Left forelimb (tissue), 1 donor: ENCODE measurements at regions not wholly inside any gene's neighbourhood (a gene's known extent, or its start where the extent isn't known, plus 50 kb on each side); places are given as distances from the start of the nearest gene placed in this dataset.
"Not testable (repeated sequence)": the region's sequence is repeated elsewhere in the genome, so short reads cannot be mapped to it uniquely, and the experiment has no call there.

Source experiments
- DNase-seq: peaks from one replicate; pipeline ENCODE4 v3.0.0-alpha.2; 2018; ENCODE audit warnings: low spot score

DNA sequence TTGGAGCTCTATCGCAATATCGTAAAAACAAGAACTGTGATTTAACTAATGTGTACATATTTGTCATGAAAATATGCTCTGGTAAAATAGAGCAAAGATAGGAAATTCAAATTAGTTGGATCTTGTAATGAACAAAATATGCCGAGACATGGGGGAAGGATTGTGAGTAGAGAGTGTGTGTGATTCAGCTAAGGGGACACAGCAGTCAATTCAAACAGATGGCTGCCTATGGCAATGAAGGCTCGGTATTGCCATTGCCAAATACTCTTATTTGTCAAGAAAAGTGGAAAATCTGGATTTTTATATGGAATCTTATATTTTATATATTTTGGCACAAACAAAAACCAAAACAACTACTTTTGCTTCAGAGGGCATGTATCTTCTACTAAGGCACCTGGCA, 227.3 kb upstream of the BCHE start:
- no peak for DNase-seq

DNA sequence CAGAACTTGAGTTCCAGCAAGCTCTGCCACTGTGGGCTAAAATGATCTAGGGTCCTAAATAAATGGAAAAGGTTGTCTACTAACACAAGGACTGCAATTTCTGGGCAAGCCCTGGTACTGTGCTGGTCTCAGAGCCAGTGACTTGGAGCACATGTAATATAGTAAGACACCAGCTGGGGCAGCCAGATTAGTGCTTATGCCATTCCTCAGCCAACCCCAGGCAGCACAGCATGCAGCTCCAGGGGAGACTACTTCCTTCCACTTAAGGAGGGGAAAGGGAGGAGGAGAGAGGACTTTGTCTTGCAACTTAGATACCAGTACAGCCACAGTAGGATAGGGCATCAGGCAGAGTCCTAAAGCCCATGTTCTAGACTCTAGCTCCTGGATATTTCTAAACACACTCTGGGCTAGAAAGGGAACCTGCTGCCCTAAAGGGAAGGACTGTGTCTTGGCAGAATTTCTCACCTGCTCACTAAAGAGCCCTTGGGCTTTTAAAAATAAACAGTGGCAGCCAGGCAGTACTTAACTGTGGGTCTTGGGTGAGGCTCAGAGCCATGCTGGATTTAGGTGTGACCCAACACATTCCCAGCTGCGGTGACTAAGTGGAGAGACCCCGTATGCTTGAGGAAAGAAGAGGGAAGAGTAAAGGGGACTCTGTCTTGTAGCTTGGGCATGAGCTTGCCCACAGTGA, 223.7 kb upstream of the BCHE start:
- DNase-seq, result no peak

DNA sequence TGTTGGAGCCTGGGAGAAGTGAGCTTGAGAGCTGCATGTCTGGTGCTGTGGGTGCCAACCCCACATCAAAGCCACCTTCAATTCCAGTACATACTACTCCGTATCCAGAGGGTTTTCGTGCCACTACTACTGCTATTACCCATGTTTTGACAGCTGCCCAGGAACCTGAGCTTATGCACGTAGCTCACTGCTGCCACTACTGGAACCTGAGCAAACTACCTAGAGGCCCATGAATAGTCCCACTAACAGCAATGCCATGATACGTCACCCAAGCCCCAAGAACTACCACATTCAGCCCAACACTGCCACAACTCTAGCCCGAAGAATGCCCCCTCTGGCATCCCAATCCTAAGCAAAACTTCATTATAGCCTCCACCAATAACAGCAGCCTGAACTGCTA, 215.2 kb upstream of the BCHE start:
- DNase-seq, result no peak

DNA sequence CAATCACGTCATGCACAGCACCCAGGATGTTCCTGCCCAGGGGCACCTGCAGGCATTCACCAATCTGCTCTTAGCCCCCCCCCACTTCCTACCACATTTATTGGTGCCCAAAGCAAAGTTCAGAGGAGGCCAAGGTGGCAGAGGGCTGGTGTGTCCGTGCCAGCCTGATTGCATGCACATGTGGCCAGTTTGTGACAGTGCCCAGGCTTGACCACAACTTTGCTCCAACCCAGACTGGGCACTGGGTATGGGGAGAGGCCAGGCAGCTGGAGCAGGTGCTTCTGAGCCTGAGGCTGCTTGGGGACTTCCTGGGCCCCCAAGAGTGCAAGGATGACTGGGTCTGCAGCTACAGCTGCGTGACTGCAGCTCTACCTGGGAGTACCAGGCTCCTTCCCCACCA, 192.3 kb upstream of the BCHE start:
- no peak for DNase-seq

DNA sequence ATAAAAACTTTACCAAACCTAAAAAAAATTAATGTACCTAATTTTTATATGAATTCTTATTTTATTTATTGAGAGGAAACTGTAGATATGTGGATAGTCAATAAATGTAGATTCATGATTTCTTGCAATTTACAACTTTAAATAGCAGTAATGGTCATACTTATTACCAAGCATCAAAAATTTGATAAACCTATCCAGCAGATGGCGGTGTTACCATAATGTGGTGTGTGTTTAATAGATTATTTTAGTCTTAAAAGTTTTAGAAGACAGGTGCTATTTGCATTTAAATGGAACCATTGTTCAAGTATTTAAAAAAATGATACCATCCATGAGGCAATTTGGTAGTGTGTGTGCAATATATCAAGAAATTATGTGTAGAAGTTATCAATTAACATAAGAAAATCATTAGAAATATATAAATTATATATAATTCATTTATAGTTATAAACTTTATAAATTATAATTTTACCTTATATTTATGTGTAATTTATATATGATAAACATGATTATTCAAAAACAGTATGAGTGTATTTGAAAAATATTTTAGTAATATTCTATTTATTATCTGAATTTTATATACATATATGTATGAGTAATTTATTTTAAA, 176.0 kb upstream of the BCHE start:
- DNase-seq, result no peak

DNA sequence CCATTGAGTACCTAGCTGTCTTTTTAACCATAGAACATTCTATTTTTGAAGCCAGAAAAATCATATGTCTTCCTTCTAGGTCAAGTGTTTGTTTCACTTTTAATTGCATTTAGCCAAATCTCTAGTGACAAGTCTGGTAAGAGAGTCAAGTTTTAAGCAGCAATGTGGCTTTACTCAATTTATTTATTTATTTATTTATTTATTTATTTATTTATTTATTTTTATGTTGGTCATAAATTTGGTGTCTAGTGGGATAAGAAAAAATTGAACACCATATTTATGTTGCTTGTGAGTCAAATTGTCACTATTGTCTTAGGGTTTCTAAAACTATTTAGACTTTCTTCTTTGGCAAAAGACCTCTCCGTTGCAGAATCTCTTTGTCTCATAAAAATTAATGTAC, 174.5 kb upstream of the BCHE start:
- no peak for DNase-seq

DNA sequence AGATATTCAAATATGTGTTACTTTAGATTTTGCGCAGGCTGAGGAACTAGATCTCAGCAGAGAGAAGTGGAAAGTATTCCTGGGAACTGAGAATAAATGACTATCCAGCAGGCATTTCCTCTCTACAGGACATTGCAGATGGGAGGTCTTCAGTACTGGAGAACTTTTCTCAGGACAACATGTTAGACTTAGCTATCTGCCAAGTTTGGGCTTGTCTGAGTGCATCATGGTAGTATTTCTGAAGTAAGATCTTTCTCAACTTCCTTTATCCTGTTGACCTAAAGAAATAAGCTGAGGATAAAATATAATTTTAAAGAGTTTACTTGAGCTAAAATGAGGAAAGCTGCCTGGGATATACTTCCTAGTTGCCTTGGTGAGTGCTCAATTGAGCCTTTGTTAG, 167.9 kb upstream of the BCHE start:
- no peak for DNase-seq

DNA sequence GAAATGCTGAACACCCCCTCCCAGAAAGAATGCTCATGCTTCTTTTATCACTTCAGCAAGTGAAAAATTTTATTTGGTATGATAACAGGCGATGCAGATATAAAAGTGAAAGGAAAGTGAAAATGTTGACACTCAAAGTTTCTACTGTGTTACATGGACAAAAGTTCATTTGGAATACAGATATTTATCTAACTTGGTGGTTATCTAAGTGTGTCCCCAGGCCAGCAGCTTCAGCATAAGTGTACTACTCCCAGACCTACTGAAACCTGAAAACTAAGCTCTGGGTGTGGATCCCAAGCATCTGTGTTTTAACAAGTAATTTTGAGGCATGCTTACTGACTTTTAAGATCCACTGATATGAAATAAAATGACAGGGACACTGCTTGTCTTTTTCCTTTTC, 157.1 kb upstream of the BCHE start:
- DNase-seq, result no peak

DNA sequence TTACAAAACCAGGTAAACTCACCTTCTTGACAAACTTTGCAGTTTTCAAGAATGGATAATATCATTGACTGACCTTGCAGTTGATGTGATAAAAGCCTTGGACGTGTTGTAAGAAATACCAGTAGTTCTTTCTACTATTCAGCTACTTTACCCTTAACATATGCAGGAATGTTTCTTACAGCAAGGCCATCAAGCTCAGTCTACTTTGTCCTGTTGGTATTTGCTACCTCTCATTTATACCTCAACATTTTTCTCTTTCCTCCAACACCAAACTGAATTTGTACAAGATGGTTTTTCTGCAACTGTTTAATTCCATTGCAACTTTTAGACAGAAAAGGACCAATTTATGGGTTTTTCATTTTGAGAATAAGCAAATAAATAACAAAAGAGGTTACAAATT, 147.4 kb upstream of the BCHE start:
- no peak for DNase-seq

DNA sequence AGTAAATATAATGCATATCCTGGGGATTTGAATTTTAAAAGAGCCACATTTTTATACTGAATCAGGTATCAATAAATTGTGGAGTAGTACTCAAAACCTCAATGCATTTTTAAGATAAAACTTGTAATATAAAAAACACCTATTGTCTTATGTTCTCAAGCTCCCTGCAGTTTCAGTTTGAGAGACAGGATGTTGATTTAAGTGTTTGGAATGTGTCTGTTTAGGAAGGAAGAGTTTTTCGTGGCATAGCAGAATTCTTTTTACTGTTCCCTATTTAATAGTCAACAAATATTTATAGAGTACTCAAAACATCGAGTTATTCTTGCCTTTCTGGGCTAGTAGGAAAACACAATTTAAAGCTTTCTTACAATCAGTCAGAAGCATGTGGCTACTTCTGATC, 146.1 kb upstream of the BCHE start:
- no peak for DNase-seq

DNA sequence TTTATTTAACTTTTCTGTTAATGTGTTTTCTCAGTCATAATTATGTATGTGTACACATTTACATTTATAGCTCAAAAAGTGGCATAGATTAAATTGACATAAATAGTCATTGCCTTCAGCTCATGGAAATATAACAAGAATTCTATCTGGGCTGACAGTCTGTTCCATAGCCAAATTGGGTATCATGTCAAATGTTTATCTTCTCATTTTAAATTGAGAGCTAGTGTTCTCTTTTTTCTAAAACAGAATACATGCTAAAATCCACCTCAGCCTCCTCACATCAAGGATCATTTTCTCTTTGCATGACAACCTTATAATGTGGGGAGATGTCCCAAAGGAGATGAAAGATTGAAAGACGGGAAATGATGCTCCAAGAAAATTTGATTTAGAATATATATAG, 144.1 kb upstream of the BCHE start:
- DNase-seq, result no peak

DNA sequence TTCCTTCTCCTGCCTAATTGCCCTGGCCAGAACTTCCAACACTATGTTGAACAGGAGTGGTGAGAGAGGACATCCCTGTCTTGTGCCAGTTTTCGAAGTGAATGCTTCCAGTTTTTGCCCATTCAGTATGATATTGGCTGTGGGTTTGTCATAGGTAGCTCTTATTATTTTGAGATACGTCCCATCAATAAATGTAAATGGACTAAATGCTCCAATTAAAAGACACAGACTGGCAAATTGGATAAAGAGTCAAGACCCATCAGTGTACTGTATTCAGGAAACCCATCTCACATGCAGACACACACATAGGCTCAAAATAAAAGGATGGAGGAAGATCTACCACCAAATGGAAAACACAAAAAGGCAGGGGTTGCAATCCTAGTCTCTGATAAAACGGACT, 123.6 kb upstream of the BCHE start:
- not testable (repeated sequence) for DNase-seq

DNA sequence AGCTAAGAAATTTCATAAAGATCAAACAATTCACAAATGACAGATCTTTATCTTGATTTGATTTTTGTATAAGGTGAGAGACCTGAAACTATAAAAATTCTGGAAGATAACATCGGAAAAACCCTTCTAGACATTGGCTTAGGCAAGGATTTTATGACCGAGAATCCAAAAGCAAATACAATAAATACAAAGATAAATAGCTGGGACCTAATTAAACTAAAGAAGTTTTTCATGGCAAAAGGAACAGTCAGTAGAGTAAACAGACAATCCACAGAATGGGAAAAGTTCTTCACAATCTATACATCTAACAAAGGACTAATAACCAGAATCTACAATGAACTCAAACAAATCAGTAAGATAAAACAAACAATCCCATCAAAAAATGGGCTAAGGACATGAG, 116.9 kb upstream of the BCHE start:
- DNase-seq, result no peak

DNA sequence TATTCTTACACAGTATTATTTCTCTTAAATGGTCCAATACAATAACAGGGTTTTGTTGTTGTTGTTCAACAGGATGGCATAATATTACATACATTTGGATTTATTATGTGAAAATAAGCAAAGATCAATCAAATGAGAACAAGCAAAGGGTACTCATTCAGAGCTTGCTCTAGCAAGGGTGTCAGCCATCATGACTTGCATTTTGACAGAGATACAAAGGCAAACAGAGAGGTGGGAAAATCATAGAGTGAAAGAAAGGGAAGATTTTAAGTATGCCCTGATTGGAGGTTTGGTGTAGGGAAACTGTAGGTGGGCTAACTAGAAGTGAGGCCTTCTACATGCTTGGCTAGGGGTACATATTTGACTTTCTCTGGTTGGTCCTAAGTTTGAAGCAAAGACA, 109.1 kb upstream of the BCHE start:
- DNase-seq, result no peak

DNA sequence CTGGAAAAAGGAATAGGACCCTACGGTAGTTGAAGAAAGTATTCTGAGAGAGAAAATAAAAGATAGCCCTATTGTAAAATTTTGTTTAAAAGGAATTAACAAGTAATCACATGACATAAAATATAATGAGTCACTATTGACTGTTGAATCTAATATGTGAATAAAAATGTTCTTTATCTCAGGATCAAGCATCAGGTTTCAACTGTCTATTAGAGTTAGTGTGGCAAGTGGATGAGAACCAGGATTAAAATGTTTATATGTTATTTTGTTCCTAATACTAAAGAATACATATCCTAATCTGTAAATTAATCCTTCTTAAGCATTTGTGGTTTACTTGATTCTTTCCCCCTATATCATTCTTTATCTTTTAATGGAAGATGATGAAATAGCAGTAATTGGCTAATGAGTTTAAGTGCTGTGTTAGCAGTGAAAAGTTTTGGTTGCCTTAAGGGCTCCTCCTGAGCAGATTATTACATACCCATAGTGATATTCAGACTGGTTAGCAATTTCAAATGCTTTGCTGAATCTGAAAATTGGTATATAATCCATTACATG, 101.8 kb upstream of the BCHE start:
- DNase-seq, result no peak

DNA sequence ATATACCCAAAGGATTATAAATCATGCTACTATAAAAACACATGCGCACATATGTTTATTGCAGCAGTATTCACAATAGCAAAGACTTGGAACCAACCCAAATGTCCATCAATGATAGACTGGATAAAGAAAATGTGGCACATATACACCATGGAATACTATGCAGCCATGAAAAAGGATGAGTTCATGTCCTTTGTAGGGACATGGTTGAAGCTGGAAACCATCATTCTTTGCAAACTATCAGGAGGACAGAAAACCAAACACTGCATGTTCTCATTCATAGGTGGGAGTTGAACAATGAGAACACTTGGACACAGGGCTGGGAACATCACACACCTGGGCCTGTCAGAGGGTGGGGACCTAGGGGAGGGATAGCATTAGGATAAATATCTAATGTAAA, 98.9 kb upstream of the BCHE start:
- not testable (repeated sequence) for DNase-seq

DNA sequence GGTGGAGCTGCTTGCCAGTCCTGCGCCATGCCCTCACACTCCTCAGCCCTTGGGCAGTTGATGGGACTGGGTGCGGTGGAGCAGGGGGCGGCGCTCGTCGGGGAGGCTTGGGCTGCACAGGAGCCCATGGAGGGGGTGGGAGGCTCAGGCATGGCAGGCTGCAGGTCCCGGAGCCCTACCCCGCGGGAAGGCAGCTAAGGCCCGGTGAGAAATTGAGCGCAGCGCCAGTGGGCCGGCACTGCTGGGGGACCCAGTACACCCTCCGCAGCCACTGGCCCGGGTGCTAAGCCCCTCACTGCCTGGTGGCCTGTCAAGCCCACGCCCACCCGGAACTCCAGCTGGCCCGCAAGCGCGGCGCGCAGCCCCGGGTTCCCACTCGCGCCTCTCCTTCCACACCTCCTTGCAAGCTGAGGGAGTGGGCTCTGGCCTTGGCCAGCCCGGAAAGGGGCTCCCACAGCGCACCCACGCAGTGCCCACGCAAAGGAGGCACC, 87.1 kb upstream of the BCHE start:
- DNase-seq, result not testable (repeated sequence)

DNA sequence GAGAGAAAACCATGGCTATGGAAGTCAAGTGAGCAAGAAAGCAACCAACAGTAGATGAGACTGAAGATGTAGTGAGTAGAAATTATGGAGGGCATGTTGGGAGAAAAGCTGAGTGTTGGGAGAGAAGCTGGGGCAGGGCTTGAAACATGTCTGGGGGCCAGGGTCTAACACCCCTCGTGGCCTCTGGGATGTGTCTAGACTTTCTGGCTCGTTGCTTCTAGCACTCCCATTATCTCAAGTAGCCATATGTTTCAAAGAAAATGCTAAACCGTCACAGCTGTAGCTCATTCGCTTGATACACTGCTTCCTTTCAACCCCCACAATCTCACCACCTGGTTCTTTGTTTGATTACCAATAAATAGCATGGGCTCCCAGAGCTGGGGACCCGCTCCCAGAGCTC, 83.8 kb upstream of the BCHE start:
- DNase-seq, result no peak

DNA sequence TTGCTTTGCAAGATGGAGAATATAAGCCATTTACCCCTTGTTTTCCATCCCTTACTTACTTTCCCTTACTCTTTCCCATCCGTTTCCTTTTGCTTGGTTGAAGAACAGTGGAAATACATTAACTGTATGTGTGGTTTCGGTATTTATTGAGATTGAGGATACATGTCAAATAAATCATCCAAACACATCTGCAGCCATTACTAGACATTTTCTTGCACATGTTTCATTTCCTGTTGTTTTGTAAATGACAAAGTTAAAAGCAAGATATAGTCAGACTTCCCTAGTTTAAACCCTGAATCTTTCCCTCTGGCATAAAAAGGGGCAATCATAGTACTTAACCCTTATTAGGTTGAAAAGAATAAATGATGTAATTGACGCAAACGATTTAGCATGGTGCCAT, 82.1 kb upstream of the BCHE start:
- no peak for DNase-seq

DNA sequence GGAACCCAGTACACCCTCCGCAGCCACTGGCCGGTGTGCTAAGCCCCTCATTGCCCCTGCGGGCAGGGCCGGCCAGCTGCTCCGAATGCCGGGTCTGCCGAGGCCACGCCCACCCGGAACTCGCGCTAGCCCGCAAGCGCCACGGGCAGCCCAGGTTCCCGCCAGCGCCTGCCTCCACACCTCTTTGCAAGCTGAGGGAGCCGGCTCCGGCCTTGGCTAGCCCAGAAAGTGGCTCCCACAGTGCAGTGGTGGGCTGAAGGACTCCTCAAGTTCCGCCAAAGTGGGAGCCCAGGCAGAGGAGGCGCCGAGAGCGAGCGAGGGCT, 81.4 kb upstream of the BCHE start:
- DNase-seq, result no peak

DNA sequence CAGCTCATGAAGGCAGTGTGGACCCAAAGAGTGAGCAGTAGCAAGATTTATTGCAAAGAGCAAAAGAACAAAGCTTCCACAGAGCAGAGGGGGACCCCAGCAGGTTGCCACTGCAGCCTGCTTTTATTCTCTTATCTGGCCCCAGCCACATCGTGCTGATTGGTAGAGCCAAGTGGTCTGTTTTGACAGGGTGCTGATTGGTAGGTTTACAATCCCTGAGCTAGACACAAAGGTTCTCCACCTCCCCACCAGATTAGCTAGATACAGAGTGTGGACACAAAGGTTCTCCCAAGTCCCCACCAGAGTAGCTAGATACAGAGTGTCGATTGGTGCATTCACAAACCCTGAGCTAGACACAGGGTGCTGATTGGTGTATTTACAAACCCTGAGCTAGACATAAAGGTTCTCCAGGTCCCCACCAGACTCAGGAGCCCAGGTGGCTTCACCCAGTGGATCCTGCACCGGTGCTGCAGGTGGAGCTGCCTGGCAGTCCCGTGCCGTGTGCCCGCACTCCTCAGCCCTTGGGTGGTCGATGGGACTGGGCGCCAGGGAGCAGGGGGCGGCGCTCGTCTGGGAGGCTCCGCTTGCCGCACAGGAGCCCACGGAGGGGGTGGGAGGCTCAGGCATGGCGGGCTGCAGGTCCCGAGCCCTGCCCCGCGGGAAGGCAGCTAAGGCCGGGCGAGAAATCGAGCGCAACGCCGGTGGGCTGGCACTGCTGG, 80.9 kb upstream of the BCHE start:
- not testable (repeated sequence) for DNase-seq

DNA sequence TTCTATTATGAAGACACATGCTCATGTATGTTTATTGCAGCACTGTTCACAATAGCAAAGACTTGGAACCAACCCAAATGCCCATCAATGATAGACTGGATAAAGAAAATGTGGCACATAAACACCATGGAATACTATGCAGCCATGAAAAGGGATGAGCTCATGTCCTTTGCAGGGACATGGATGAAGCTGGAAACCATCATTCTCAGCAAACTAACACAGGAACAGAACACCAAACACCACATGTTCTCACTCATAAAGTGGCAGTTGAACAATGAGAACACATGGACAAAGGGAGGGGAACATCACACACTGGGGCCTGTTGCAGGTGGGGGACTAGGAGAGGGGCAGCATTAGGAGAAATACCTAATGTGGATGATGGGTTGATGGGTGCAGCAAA, 77.9 kb upstream of the BCHE start:
- not testable (repeated sequence) for DNase-seq

DNA sequence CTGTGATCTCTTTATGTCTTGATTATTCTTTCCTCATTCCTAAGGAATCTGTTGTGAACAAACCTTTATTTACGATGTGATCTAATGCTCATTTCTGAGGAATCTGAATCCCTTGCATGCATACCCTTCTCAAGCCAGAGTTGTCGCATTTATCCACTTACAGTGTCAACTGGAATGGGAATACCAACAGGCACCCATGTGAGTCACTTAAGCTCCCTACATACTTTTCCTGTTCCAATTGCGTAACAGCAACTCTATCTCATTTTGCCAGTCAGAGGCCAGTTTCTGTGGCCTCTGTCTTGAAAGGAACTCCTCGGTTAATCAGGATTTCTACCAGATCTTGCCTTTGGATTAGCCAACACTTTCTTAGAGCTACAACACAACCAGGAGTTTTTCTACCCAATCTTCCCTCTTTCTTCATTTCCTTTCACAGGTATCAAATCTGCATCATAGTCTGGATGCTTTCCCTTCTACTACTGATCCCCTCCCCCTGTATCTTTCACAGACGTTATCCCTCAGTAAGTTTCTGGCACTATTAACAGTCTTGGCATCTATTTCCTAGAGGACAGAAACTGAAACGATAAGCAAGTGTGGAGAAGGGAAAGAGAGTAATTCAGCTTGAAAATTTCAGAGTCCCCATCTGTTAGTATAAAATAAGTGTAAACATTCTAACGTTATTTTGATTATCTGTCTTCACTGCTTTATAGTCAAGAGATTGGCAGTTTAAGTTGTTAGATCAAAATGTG, 66.8 kb upstream of the BCHE start:
- no peak for DNase-seq
